Mesendoderm (in vitro differentiated cells): ENCODE measurements at regions not wholly inside any gene's neighbourhood (a gene's known extent, or its start where the extent isn't known, plus 50 kb on each side); places are given as distances from the start of the nearest gene placed in this dataset.
"Not testable (repeated sequence)": the region's sequence is repeated elsewhere in the genome, so short reads cannot be mapped to it uniquely, and the experiment has no call there.

Source experiments
- DNase-seq: peaks from one replicate; pipeline ENCODE4 v3.0.0; 2013
- H2AK5ac ChIP-seq: 2 replicates; pipeline ENCODE4 v1.6.1; 2013; ENCODE audit warnings: low read length, inconsistent platforms
- H2BK120ac ChIP-seq: 2 replicates; pipeline ENCODE4 v1.6.1; 2013; ENCODE audit warnings: low read depth, mild to moderate bottlenecking, low read length, moderate library complexity, mixed read lengths
- H2BK15ac ChIP-seq: replicated peaks from 2 replicates; pipeline ENCODE4 v1.6.1; 2013; ENCODE audit warnings: low read depth, mild to moderate bottlenecking, moderate library complexity
- H2BK5ac ChIP-seq: 2 replicates; pipeline ENCODE4 v1.6.1; 2013; ENCODE audit warnings: low read length, inconsistent platforms
- H3K18ac ChIP-seq: 2 replicates; pipeline ENCODE4 v1.6.1; 2013; ENCODE audit warnings: mild to moderate bottlenecking, low read length, mixed read lengths
- H3K23ac ChIP-seq: one replicate; pipeline ENCODE4 v1.6.1; 2013; ENCODE audit warnings: low read length
- H3K27ac ChIP-seq: 2 replicates; pipeline ENCODE4 v1.5.1; 2013; ENCODE audit warnings: low read depth, mild to moderate bottlenecking, inconsistent platforms, low read length, moderate library complexity
- H3K27me3 ChIP-seq: 2 replicates; pipeline ENCODE4 v1.6.1; 2013; ENCODE audit warnings: low read length, control low read depth, mild to moderate bottlenecking, inconsistent platforms; ENCODE audit not compliant: insufficient read depth, poor library complexity
- H3K36me3 ChIP-seq: 2 replicates; pipeline ENCODE4 v1.6.1; 2013; ENCODE audit warnings: low read length, inconsistent platforms; ENCODE audit not compliant: control insufficient read depth, insufficient read depth
- H3K4ac ChIP-seq: one replicate; pipeline ENCODE4 v1.6.1; 2013; ENCODE audit warnings: low read depth, mild to moderate bottlenecking, low read length, moderate library complexity
- H3K4me1 ChIP-seq: 2 replicates; pipeline ENCODE4 v1.6.1; 2013; ENCODE audit warnings: low read depth, low read length, inconsistent platforms; ENCODE audit not compliant: control insufficient read depth
- H3K4me2 ChIP-seq: 2 replicates; pipeline ENCODE4 v1.6.1; 2013; ENCODE audit warnings: low read length
- H3K4me3 ChIP-seq: 2 replicates; pipeline ENCODE4 v1.5.1; 2013; ENCODE audit warnings: mild to moderate bottlenecking, low read length
- H3K56ac ChIP-seq: one replicate; pipeline ENCODE4 v1.6.1; 2013; ENCODE audit warnings: low read length
- H3K79me1 ChIP-seq: 2 replicates; pipeline ENCODE4 v1.6.1; 2013; ENCODE audit warnings: low read length, inconsistent platforms
- H3K79me2 ChIP-seq: 2 replicates; pipeline ENCODE4 v1.6.1; 2013; ENCODE audit warnings: mild to moderate bottlenecking, low read length; ENCODE audit not compliant: control insufficient read depth, insufficient read depth
- H3K9ac ChIP-seq: 2 replicates; pipeline ENCODE4 v1.6.1; 2013; ENCODE audit warnings: low read length, inconsistent platforms
- H4K5ac ChIP-seq: one replicate; pipeline ENCODE4 v1.6.1; 2013; ENCODE audit warnings: low read length
- H4K8ac ChIP-seq: one replicate; pipeline ENCODE4 v1.6.1; 2013; ENCODE audit warnings: low read depth, mild to moderate bottlenecking, control low read depth, low read length, moderate library complexity
- WGBS: extraction: QIAGEN DNeasy Blood & Tissue Kit; methylation state at CpG from one replicate; pipeline ENCODE4 v1.1.7; 2013; ENCODE audit warnings: low lambda C conversion rate, missing lambda C conversion rate; ENCODE audit not compliant: insufficient coverage; ENCODE audit errors: extremely low coverage; 5-methylcytosine and 5-hydroxymethylcytosine counted together

- Histone ChIP-seq H3K79me1 (no peaks in the 10 kb centered on the region), H3K4me1 (no peaks in the 10 kb centered on the region)
These were observed 136.7 kb upstream of the PJA2 start for GRCh38 chr5:109546461-109546860.

GRCh38 chr5:109544873-109545272, 135.1 kb upstream of the PJA2 start:
- not testable (repeated sequence) for H3K4me2 ChIP-seq, H4K8ac ChIP-seq, H3K4ac ChIP-seq, H3K27me3 ChIP-seq, H3K79me2 ChIP-seq, H3K56ac ChIP-seq, H3K23ac ChIP-seq, H3K4me3 ChIP-seq, H3K36me3 ChIP-seq, H4K5ac ChIP-seq, H2BK120ac ChIP-seq, H3K27ac ChIP-seq, H3K9ac ChIP-seq, H3K4me1 ChIP-seq, DNase-seq, H2AK5ac ChIP-seq, H3K79me1 ChIP-seq, H3K18ac ChIP-seq, H2BK5ac ChIP-seq, H2BK15ac ChIP-seq
- WGBS = no CpG with 5 or more reads among the region's 1 CpG

More at GRCh38 chr5:109546461-109546860, 136.7 kb upstream of the PJA2 start:
- no peak for DNase-seq
- Histone ChIP-seq H3K4ac (no peak overlapping the region), H4K8ac (no peak overlapping the region), H2BK120ac (no peak overlapping the region), H3K9ac (no peak overlapping the region), H3K4me2 (no peak overlapping the region), H3K56ac (no peak overlapping the region), H2BK5ac (no peak overlapping the region), H3K27me3 (no peaks in the 10 kb centered on the region), H3K79me2 (no peaks in the 10 kb centered on the region), H3K36me3 (no peaks in the 10 kb centered on the region), H2AK5ac (no peak overlapping the region), H3K23ac (no peak overlapping the region), H4K5ac (no peak overlapping the region), H3K18ac (no peak overlapping the region), H3K27ac (no peak overlapping the region), H3K4me3 (no peak overlapping the region), H2BK15ac (no peak overlapping the region)

DNA sequence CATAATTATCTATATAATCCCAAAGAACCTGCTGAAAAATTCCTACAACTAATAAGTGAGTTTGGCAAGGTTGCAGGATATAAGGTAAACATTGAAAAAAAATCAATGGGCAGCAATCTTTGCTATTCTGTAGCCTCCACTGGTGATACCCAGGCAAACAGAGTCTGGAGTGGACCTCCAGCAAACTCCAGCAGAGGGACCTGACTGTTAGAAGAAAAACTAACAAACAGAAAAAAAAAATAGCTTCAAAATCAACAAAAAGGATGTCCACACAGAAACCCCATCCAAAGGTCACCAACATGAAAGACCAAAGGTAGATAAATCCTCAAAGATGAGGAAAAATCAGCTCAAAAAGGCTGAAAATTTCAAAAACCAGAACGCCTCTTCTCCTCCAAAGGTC, 128.9 kb upstream of the PJA2 start:
- not testable (repeated sequence) for H2BK15ac ChIP-seq, H3K4me2 ChIP-seq, H3K56ac ChIP-seq, H3K36me3 ChIP-seq, H3K18ac ChIP-seq, H2BK5ac ChIP-seq, H3K9ac ChIP-seq, H2AK5ac ChIP-seq, H3K27me3 ChIP-seq, H3K4me3 ChIP-seq, H3K4me1 ChIP-seq, H3K27ac ChIP-seq, DNase-seq, H3K23ac ChIP-seq, H2BK120ac ChIP-seq, H4K5ac ChIP-seq, H4K8ac ChIP-seq, H3K4ac ChIP-seq, H3K79me1 ChIP-seq, H3K79me2 ChIP-seq
- WGBS = no CpG with 5 or more reads among the region's 1 CpG

GRCh38 chr5:109535090-109535489, 125.3 kb upstream of the PJA2 start:
- not testable (repeated sequence) for H3K27me3 ChIP-seq, H2BK120ac ChIP-seq, H3K9ac ChIP-seq, H3K4me3 ChIP-seq, H3K79me2 ChIP-seq, H4K8ac ChIP-seq, H3K4me1 ChIP-seq, DNase-seq, H3K36me3 ChIP-seq, H2BK15ac ChIP-seq, H4K5ac ChIP-seq, H2BK5ac ChIP-seq, H3K23ac ChIP-seq, H3K18ac ChIP-seq, H3K79me1 ChIP-seq, H3K4me2 ChIP-seq, H2AK5ac ChIP-seq, H3K56ac ChIP-seq, H3K27ac ChIP-seq, H3K4ac ChIP-seq
- WGBS = no CpG with 5 or more reads among the region's 4 CpGs

DNA sequence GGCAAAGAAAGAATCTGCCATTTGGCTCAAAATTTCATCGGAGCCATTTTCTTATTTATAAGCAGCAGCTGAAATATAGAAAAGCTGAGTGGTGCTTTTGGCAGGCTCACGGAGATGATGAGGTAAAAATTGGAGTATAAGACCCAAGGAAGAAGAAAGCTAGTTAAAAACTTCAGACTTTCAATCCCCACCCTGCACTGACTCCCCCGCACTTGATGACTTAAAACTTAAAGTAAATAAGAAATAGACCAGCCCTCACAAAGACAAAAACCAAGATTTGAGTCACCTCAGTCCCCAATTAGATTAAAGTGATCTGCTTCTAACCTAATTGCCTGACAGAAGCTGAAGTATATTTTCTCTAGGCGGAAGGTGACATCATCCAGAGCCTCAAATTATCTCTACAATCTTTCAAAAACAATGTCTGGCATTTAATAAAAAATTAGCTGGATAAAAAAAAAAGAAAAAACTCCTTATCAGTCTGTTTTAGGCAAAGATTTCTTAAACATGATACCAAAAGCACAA, 124.0 kb upstream of the PJA2 start:
- H3K27ac ChIP-seq = no peak overlapping the region
- H3K79me1 ChIP-seq = no peaks in the 10 kb centered on the region
- WGBS = no CpG with 5 or more reads among the region's 4 CpGs
- H3K23ac ChIP-seq = no peak overlapping the region
- no peak overlapping the region for H3K4me2 ChIP-seq
- H3K9ac ChIP-seq = no peak overlapping the region
- no peaks in the 10 kb centered on the region for H3K79me2 ChIP-seq
- H2BK5ac ChIP-seq = no peak overlapping the region
- peak overlapping the region; percentile 87 for H3K18ac ChIP-seq
- H3K36me3 ChIP-seq = no peaks in the 10 kb centered on the region
- H3K56ac ChIP-seq = no peak overlapping the region
- DNase-seq = peak; percentile 29
- no peak overlapping the region for H3K4me3 ChIP-seq
- no peaks in the 10 kb centered on the region for H3K27me3 ChIP-seq
- H4K5ac ChIP-seq = no peak overlapping the region
- no peaks in the 10 kb centered on the region for H3K4me1 ChIP-seq
- no peak overlapping the region for H2BK120ac ChIP-seq
- no peak overlapping the region for H2AK5ac ChIP-seq
- H2BK15ac ChIP-seq = peak overlapping the region; percentile 64
- no peak overlapping the region for H3K4ac ChIP-seq
- no peak overlapping the region for H4K8ac ChIP-seq

GRCh38 chr5:109532773-109533364, 123.1 kb upstream of the PJA2 start:
- Histone ChIP-seq H3K4me3 (no peak overlapping the region), H3K9ac (no peak overlapping the region), H2BK5ac (no peak overlapping the region), H3K18ac (no peak overlapping the region), H3K79me1 (no peaks in the 10 kb centered on the region), H2BK120ac (no peak overlapping the region), H3K4me2 (no peak overlapping the region), H2AK5ac (no peak overlapping the region), H3K56ac (no peak overlapping the region), H4K8ac (no peak overlapping the region), H3K4ac (no peak overlapping the region), H4K5ac (no peak overlapping the region), H3K36me3 (no peaks in the 10 kb centered on the region), H3K23ac (no peak overlapping the region), H3K27me3 (no peaks in the 10 kb centered on the region), H2BK15ac (no peak overlapping the region), H3K79me2 (no peaks in the 10 kb centered on the region), H3K27ac (no peak overlapping the region), H3K4me1 (no peaks in the 10 kb centered on the region)
- DNase-seq = peak; percentile 81
- no CpG with 5 or more reads among the region's 2 CpGs for WGBS
